AG08395 (cell line): ENCODE measurements at regions not wholly inside any gene's neighbourhood (a gene's known extent, or its start where the extent isn't known, plus 50 kb on each side); places are given as distances from the start of the nearest gene placed in this dataset.
A peak's percentile ranks its signal among the peaks of the same experiment; 100 is the strongest.

ENCODE experiments used
- DNase-seq: peaks from one replicate; pipeline ENCODE4 v3.0.0; 2012; ENCODE audit warnings: mixed read lengths, low spot score

GRCh38 chr11:69393178-69393832, 88.2 kb upstream of the LINC01488 start:
- no peak for DNase-seq

- DNase-seq = no peak
Measured at GRCh38 chr11:69393865-69394233, 87.6 kb upstream of the LINC01488 start.

DNA sequence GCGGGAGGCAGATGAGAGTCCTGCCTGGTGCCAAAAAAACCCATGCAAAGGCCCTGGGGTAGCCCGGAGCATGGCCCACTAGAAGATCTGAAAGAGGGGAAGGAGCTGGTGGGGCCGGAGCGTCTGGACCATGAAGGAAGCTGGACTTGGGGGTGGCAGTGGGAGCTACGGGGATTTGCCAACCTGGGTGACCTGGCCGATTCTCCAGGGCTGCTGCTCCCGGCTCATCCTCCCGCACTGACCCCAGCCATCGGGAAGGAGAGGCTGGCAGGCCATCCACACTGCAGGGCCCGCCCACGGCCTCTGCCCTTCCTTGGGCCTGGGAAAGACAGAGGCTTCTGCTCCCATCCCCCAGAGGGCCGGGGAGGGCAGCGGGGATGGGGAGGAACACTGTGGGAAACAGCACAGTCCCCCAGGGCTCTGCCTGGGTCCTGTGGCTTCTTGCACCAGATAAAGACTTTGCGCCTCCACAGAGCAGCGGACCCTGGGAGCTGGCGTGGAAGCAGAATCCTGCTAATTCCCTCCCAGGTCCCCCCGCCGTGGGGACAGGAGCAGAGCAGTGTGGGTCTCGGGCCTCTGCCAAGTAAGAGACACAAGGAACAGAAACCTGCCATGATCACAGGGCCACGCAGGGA, 87.1 kb upstream of the LINC01488 start:
- DNase-seq = no peak

- no peak for DNase-seq
Measured at GRCh38 chr11:69394869-69395246, 86.6 kb upstream of the LINC01488 start.

DNA sequence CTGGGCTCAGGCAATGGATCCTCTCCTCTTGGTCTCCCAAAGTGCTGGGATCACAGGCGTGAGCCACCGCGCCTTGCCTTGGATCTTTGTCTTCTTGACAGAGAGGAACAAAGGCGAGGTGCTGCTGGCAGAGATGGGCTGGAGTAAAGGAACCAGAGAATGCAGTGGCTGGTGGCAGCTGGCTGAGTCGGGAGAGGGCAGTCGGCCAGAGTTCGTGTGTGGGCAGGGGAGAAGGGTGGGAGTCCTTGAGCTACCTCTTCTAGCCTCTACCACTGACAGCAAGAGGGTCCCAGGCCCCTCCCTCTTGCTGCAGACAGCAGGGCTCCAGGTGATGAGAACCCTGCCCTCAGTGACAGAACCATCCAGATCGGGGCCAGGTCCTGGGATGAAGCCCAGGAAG, 86.2 kb upstream of the LINC01488 start:
- no peak for DNase-seq

DNA sequence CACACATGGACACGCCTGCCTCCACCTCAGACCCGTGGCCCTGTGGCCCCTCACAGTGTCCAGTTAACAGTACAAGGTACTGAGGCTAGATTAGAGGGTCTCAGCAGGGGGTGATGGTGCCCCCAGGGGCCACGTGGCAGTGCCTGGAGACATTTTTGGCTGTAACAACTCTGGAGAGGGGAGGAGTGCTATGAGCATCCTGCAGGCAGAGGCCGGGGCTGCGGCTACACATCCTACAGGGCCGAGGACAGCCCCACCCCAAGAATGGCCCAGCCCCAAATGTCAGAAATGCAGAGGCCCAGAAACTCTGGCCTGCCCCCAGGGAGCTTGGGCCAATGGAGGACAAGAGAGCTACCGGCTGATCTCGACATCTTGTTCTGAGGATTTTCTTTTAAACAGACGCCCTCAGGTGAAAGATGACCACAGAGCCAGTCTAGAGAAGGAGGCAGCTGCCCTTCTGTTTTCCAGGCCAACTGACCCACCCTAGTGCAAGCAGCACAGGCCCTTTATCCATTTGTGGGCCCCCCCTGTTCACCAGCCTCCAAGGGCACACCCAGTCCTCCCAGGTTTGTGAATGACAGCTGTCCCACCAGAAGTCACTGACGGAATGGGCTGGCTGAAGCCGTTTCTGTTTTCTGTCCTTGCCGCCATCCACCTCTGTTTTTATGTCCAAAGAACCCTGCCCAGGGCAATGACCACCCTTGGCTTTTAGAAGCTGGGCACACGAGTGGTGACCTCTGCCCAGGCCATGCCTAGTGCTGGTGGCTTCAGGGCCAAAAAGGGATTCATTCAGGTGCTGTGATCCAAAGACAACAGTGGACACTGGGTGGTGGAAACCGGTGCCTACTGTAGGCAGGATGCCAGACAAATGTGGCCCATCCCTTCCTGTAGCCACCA, 85.2 kb upstream of the LINC01488 start:
- DNase-seq = no peak

GRCh38 chr11:69396948-69397307, 84.5 kb upstream of the LINC01488 start:
- DNase-seq = no peak

GRCh38 chr11:69397732-69398131, 83.7 kb upstream of the LINC01488 start:
- DNase-seq = peak; percentile 25

- DNase-seq = peak; percentile 89
Measured at GRCh38 chr11:69398529-69399492, 82.7 kb upstream of the LINC01488 start.

- DNase-seq = no peak
Measured at GRCh38 chr11:69400140-69400539, 81.3 kb upstream of the LINC01488 start.

- no peak for DNase-seq
Measured at GRCh38 chr11:69400771-69401590, 80.5 kb upstream of the LINC01488 start.

DNA sequence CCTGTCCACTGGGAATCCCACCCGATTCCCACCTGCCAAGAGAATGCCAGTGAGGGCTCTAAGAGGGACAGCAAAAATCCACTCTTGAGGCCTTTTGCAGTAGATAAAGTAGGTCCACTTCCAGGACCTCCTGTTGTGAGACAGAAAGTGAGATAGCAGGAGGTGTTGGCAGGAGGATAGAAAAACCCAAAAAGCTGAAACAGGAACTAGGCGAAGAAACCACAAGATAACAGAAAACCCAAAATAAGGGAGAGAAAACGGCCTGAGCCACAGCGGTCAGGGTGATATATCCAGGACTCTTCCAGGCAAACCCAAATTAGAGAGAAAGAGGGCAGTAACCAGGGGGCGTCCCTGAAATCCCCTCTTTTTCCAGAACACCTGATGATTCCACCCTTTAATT, 79.7 kb upstream of the LINC01488 start:
- DNase-seq = no peak

DNA sequence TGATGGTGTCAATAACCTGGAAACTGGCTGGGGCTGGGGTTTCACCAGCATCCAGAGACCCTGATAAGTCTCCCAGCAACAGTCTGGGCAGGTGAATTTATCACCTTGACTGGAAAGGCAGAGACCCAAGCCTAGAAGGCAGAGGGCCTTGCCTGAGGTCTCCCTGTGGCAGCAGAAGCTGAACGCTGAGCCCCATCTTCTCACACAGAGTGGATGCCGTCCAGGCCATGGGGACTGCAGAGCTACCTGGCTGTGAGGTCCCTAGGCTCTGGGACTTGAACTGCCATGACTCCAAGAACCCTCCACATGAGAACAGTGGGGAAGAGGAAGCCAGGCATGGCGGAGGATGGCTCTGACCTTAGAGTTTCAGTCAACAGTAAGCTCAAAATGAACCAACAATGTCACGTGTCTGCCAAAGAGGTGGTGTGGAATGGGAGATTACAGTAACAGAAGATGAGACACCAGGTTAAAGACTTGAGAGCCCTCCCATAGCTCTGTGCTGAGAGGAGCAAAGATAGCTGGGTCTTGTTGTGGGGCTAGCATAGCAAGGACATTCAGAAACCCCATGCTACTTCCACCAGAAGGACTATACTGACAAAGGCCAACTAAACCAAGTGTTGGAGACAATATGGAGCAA, 79.1 kb upstream of the LINC01488 start:
- DNase-seq = no peak

DNA sequence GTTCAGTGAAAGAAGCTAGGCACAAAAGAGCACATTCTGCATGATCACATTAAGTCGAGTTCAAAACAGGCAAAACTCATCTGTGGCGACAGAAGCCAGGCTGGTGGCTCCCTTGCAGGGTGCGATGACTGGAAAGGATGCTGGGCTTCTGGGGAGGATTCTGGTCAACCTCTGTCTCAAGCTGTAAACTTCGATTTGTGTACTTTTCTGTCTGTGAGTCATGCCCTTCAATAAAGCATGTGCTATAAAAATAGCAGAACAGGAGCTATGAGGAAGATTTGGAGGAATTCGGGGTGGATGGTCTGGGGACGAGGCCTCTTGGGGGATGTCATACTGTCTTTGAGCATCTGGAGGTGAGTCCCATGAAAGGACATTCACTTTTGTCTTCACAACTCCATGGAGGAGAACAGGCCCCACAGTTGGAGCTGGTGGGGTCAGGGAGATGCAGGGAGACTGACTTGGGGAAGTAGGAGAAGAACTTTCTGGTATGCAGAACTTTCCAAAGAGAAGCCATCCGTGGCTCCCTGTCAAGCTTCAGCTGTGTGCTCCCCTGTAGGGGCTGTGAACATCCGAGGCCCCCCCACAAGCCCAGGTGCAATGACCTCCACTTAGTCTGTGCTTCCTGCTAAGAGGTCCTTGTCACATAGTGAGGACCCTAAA, 77.8 kb upstream of the LINC01488 start:
- DNase-seq = peak; percentile 63

DNA sequence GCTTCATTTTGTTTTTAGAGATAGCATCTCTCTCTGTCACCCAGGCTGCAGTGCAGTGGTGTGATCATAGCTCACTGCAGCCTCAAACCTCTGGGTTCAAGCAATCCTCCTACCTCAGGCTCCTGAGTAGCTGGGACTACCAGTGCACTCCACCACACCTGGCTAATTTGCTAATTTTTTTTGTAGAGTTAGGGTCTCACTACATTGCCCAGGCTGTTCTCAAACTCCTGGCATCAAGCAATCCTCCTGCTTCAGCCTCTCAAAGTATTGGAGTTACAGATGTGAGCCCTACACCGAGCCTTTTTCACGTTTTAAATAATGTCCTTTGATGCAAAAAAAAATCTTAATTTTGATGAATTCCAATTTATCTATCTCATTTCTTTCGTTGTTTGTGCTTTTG, 75.4 kb upstream of the LINC01488 start:
- DNase-seq = no peak

DNA sequence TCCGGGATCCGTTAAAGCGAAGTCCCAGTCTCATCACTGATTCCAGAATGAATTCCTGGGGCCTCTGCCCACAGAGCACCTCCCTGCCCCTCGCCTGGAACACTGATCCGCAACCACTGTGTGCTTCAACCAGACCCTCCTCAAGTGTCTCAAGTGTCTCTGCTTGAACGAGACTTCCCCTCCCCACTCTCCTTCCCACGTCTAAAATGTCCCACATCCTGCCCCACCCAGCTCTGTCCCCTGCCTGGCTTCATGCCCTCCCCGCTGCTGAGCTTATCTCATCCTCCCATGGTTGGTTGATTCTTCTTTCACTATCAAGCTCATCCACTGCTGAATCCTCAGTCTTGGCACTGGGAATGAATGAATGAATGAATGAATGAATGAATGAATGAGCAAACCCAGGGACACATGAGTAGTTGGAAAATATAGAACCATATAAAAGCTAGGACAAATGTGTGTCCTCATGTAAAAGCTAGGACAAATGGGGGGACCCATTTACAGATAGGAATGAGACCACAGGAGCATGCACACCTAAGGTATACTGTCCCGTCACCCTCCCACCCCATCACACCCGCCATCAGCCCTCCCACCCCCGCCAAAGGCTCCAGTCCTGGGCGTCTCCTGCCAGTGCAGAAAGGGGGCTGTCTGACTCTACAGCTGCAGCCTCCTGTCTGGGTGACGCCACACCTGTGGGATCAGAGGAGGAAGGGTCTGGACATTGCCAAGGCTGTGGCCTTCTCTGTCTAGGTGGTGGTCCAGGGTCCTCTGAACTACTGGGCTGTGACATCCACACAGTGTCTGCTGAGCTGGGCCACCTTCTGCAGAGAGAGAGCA, 71.4 kb upstream of the LINC01488 start:
- no peak for DNase-seq

DNA sequence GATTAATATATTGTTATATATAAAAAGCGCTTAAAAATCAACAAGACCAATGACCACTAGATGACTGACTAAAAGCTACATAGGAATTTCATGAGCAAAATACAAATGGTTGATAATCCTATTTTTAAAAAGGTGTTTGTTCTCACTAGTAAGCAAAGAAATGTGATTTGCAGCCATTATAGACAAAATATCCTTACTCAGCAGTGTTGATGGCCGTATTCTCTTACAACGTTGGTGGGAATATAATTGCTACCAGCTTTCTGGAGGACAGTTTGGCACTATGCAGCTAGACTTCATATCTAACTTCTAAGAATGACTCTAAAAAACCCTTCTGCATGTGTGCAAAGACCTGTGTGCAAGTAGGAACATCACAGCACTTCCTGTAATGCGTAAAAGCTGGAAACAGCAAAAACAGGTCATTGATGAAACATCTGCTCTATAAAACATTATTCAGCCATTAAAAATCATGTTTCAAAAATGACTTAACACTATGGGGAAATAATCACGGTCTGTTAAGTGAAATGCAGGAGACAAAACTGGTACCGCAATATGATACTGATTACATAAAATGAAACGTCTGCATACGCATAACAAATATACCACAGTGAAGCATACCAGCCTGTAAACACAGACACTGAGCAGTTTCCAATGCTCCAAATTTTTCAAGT, 70.1 kb upstream of the LINC01488 start:
- DNase-seq = peak; percentile 23

DNA sequence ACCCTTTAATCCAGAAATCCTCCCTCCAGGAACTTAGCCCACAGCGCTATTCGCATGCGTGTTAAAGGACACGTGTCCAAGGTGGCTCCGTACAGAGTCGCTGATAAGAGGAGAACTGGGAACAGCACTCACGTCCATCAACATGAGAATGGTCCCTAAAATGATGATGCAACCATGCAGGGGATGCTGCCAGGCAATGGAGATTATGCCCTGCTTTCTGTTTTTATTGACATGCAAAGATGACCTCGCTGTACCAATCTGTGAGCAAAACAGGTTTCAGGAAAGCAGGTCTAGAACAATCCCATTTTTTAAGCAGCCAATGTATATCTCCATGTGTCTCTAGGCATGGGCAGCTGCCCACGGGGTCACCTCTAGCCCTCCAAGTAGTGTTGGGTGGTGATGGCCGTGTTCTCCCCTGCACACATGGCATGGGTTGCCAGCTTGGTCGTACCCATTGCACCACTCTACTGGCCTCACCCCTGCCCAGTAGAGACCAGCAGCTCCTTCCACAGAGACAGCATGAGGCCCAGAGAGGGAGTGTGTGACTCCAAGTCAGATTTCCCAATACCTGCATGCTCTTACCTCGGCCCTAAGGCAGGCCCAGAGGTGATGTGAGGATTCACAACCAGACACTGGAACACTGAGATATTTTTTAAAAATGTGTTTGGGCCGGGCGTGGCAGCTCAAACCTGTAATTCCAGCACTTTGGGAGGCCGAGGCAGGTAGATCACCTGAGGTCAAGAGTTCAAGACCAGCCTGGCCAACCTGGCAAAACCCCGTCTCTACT, 68.3 kb upstream of the LINC01488 start:
- DNase-seq = no peak
